PC-9 (cell line): ENCODE measurements at regions not wholly inside any gene's neighbourhood (a gene's known extent, or its start where the extent isn't known, plus 50 kb on each side); places are given as distances from the start of the nearest gene placed in this dataset.

Experiments used
- BruUV-seq: library from RNA; stranded (reverse); fragments of 400-500 nt; replicated peaks from 2 replicates; lab custom pipeline; 2021; lab: Mats Ljungman, UMichigan
- CTCF ChIA-PET: fragments of 300-600 bp; sonication (Branson Sonifier 250); formaldehyde crosslinking; loops from one replicate; lab custom pipeline; 2022; ENCODE audit warnings: antibody characterized with exemption; lab: Charles Lee
- POLR2A ChIA-PET: fragments of 300-600 bp; sonication (Branson Sonifier 250); formaldehyde crosslinking; loops from one replicate; lab custom pipeline; 2022; ENCODE audit warnings: antibody characterized with exemption; ENCODE audit not compliant: unreplicated experiment; lab: Charles Lee
- DNase-seq, 2 experiments: peaks; one replicate each; pipeline versions ENCODE4 v3.0.0 to v3.0.0-alpha.2; 2015 to 2022; ENCODE audit warnings: mixed read lengths in 1 of 2
- H2AFZ ChIP-seq: fragments of 200-600 bp; sonication (generic); 2 replicates; pipeline ENCODE4 v1.8.1; 2017; ENCODE audit warnings: antibody characterized with exemption
- H3F3A ChIP-seq: fragments of 200-600 bp; sonication (generic); 2 replicates; pipeline ENCODE4 v1.8.1; 2017; ENCODE audit warnings: antibody characterized with exemption, mild to moderate bottlenecking, low read depth; ENCODE audit not compliant: insufficient read depth
- H3K27ac ChIP-seq: fragments of 200-600 bp; sonication (generic); 2 replicates; pipeline ENCODE4 v1.6.1; 2016; ENCODE audit warnings: mixed run types
- H3K27me3 ChIP-seq: fragments of 200-600 bp; sonication (generic); 2 replicates; pipeline ENCODE4 v1.6.1; 2016; ENCODE audit warnings: low read depth, mixed run types; ENCODE audit not compliant: insufficient read depth
- H3K36me3 ChIP-seq: fragments of 200-600 bp; sonication (generic); 2 replicates; pipeline ENCODE4 v1.6.1; 2016; ENCODE audit warnings: low read depth, mixed run types
- H3K4me1 ChIP-seq: fragments of 200-600 bp; sonication (generic); replicated peaks from 2 replicates; pipeline ENCODE4 v1.6.1; 2016; ENCODE audit warnings: mixed run types; ENCODE audit not compliant: insufficient read depth
- H3K4me2 ChIP-seq: fragments of 200-600 bp; sonication (generic); 2 replicates; pipeline ENCODE4 v1.6.1; 2017; ENCODE audit warnings: mixed run types
- H3K4me3 ChIP-seq: fragments of 200-600 bp; sonication (generic); 2 replicates; pipeline ENCODE4 v1.6.1; 2016; ENCODE audit warnings: mixed run types
- H3K79me2 ChIP-seq: fragments of 200-600 bp; sonication (generic); 2 replicates; pipeline ENCODE4 v1.6.1; 2017; ENCODE audit warnings: low read depth, mixed run types
- H3K9me2 ChIP-seq: fragments of 200-600 bp; sonication (generic); 2 replicates; pipeline ENCODE4 v1.8.1; 2017; ENCODE audit warnings: mild to moderate bottlenecking; ENCODE audit not compliant: insufficient read depth
- H3K9me3 ChIP-seq: fragments of 200-600 bp; sonication (generic); 2 replicates; pipeline ENCODE4 v1.8.1; 2016; ENCODE audit warnings: low read depth; ENCODE audit not compliant: insufficient read depth
- H4K20me1 ChIP-seq: fragments of 200-600 bp; sonication (generic); 2 replicates; pipeline ENCODE4 v1.8.1; 2017; ENCODE audit not compliant: insufficient read depth
- EZH2 ChIP-seq: fragments of 200-600 bp; sonication (generic); IDR thresholded peaks from 2 replicates; pipeline ENCODE4 v1.8.0; 2017; ENCODE audit warnings: antibody characterized with exemption, low read depth
- intact Hi-C: fragments of 100-400 bp; cut with micrococcal nuclease; formaldehyde crosslinking; loops from one replicate; pipeline ENCODE4 v1.10.0; 2022; ENCODE audit not compliant: unreplicated experiment
- TF ChIP-seq, protein P1 (sequence below): fragments of 200-600 bp; sonication (generic); conservative IDR thresholded peaks from 2 replicates; pipeline ENCODE4 v1.6.1; 2017; ENCODE audit warnings: mixed run types, antibody characterized with exemption, mild to moderate bottlenecking, moderate library complexity

DNA sequence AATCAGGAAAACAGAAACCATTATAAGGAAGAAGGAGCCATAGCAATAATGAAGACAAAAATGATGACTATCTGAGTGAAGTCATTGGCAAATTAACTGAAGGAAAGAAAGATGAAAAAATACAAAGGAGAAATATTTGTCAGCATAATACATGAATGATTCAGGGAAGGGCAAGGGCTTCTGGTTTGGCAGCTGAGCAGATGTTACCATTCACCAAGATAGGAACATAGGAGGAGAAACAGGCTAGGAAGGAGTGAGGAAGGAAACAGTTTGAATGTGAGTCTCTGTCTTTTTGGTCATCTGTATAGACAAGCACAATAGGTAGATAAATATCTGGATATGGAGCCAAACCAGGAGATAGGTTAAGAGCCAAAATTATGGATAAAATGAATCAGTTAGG, 296.0 kb downstream of the ISL1 start:
- H3F3A ChIP-seq = no peaks in the 10 kb centered on the region
- H3K36me3 ChIP-seq = no peaks in the 10 kb centered on the region
- H3K9me3 ChIP-seq = no peaks in the 10 kb centered on the region
- no TSS peak for BruUV-seq
- no peaks in the 10 kb centered on the region for H4K20me1 ChIP-seq
- intact Hi-C loops = no loop called here
- no peak overlapping the region for H2AFZ ChIP-seq
- ChIA-PET CTCF (no interaction called here), POLR2A (no interaction called here)
- H3K79me2 ChIP-seq = no peaks in the 10 kb centered on the region
- no peak overlapping the region for H3K27ac ChIP-seq
- no peaks in the 10 kb centered on the region for H3K9me2 ChIP-seq
- H3K4me2 ChIP-seq = no peak overlapping the region
- TF ChIP-seq, protein P1, sequence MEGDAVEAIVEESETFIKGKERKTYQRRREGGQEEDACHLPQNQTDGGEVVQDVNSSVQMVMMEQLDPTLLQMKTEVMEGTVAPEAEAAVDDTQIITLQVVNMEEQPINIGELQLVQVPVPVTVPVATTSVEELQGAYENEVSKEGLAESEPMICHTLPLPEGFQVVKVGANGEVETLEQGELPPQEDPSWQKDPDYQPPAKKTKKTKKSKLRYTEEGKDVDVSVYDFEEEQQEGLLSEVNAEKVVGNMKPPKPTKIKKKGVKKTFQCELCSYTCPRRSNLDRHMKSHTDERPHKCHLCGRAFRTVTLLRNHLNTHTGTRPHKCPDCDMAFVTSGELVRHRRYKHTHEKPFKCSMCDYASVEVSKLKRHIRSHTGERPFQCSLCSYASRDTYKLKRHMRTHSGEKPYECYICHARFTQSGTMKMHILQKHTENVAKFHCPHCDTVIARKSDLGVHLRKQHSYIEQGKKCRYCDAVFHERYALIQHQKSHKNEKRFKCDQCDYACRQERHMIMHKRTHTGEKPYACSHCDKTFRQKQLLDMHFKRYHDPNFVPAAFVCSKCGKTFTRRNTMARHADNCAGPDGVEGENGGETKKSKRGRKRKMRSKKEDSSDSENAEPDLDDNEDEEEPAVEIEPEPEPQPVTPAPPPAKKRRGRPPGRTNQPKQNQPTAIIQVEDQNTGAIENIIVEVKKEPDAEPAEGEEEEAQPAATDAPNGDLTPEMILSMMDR = no peak
- TF ChIP-seq EZH2 = no peak
- no peak for DNase-seq
- no peaks in the 10 kb centered on the region for H3K27me3 ChIP-seq
- no peaks in the 10 kb centered on the region for H3K4me1 ChIP-seq
- H3K4me3 ChIP-seq = no peak overlapping the region

DNA sequence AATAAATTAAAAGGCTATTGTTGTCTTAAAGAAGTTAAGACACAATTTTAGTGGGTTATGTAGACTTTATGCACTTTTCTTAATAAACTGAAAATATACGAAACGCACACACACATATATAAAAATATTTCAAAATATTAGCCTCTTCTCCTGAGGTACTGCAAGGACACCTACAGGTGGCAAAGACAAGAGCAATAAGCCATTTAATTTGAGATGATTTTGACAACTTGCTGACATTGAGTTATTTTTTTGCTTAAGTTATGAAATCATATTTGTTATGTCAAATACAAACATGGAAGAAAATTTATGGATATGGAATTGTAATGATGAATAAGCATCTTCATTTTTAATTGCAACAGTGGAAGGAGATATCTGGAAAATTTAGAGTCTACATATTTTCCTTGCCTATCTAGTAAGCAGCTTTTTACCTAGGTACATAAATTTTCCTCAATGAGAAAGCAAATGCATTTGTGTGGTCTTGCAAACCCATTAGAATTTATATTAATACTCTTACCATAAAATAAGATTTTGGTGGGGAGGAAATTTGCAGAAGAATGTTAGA, 301.6 kb downstream of the ISL1 start:
- H2AFZ ChIP-seq = no peak overlapping the region
- CTCF ChIA-PET = no interaction called here
- H3K27me3 ChIP-seq = no peaks in the 10 kb centered on the region
- no peak overlapping the region for H3K4me3 ChIP-seq
- POLR2A ChIA-PET = no interaction called here
- H3K36me3 ChIP-seq = no peaks in the 10 kb centered on the region
- TF ChIP-seq, protein P1 = peak; percentile 52
- no peak for TF ChIP-seq EZH2
- no peaks in the 10 kb centered on the region for H3K79me2 ChIP-seq
- intact Hi-C loops = loop anchor here (1.0 to 5.0 kb wide), 2 partner anchors 303 to 722 kb away; partner anchors contain the start of gene ISL1
- no peaks in the 10 kb centered on the region for H3K4me1 ChIP-seq
- no peak overlapping the region for H3K4me2 ChIP-seq
- H4K20me1 ChIP-seq = no peaks in the 10 kb centered on the region
- no peak for DNase-seq
- H3K9me2 ChIP-seq = no peaks in the 10 kb centered on the region
- no TSS peak for BruUV-seq
- no peaks in the 10 kb centered on the region for H3F3A ChIP-seq
- no peaks in the 10 kb centered on the region for H3K9me3 ChIP-seq
- no peak overlapping the region for H3K27ac ChIP-seq

DNA sequence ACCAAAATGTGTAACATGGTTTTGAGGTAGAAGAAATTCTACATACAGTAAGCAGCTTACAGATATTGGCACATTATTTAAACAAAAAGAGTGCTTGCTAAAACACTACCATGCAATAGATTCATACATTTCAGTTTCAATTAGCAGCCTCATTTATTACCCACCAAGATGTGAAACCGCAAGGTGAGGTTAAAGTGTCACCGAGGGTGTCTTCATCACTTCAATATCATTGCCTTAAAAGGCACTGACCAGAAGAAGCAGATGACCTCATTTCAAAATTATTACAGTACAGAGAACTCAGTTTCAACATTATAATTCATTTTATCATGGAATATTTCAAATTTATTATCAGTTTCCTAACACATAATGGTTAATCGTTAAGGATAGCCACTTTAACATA, 302.2 kb downstream of the ISL1 start:
- no peaks in the 10 kb centered on the region for H3K9me3 ChIP-seq
- H3K27me3 ChIP-seq = no peaks in the 10 kb centered on the region
- H4K20me1 ChIP-seq = no peaks in the 10 kb centered on the region
- no peaks in the 10 kb centered on the region for H3K4me1 ChIP-seq
- H3K79me2 ChIP-seq = no peaks in the 10 kb centered on the region
- intact Hi-C loops = no loop called here
- H3K36me3 ChIP-seq = no peaks in the 10 kb centered on the region
- no peak for DNase-seq
- no peak overlapping the region for H3K4me2 ChIP-seq
- H3K4me3 ChIP-seq = no peak overlapping the region
- CTCF ChIA-PET = no interaction called here
- no TSS peak for BruUV-seq
- TF ChIP-seq, protein P1 = no peak
- no peak for TF ChIP-seq EZH2
- H2AFZ ChIP-seq = no peak overlapping the region
- H3K27ac ChIP-seq = no peak overlapping the region
- POLR2A ChIA-PET = no interaction called here
- H3K9me2 ChIP-seq = no peaks in the 10 kb centered on the region
- no peaks in the 10 kb centered on the region for H3F3A ChIP-seq
